DND-41 (cell line): ENCODE measurements at regions not wholly inside any gene's neighbourhood (a gene's known extent, or its start where the extent isn't known, plus 50 kb on each side); places are given as distances from the start of the nearest gene placed in this dataset.

ENCODE experiments used
- ATAC-seq: fragments of 200-7000 bp; cut with Tn5 transposase; 3 replicates; pipeline ENCODE4 v1.9.1; 2021; ENCODE audit warnings: low read depth; ENCODE audit not compliant: insufficient read depth
- DNase-seq: peaks from one replicate; pipeline ENCODE4 v3.0.0-alpha.2; 2020
- H2AFZ ChIP-seq: 2 replicates; pipeline ENCODE4 v1.6.0; 2012; ENCODE audit warnings: low read depth, low read length
- H3K27ac ChIP-seq: 2 replicates; pipeline ENCODE4 v1.5.1; 2012; ENCODE audit warnings: low read length, inconsistent platforms
- H3K27me3 ChIP-seq: fragments of 200-600 bp; sonication (generic); 2 replicates; pipeline ENCODE4 v1.6.0; 2012; ENCODE audit warnings: low read length, mild to moderate bottlenecking, inconsistent platforms; ENCODE audit not compliant: insufficient read depth, poor library complexity
- H3K36me3 ChIP-seq: 2 replicates; pipeline ENCODE4 v1.5.1; 2012; ENCODE audit warnings: low read length, inconsistent platforms; ENCODE audit not compliant: insufficient read depth
- H3K4me1 ChIP-seq: 2 replicates; pipeline ENCODE4 v1.5.1; 2012; ENCODE audit warnings: mild to moderate bottlenecking, low read length; ENCODE audit not compliant: insufficient read depth
- H3K4me2 ChIP-seq: 2 replicates; pipeline ENCODE4 v1.6.0; 2012; ENCODE audit warnings: mild to moderate bottlenecking, moderate library complexity, low read length, inconsistent platforms; ENCODE audit not compliant: insufficient read depth
- H3K4me3 ChIP-seq, 2 experiments: fragments of 200-600 bp in 1 of 2; shearing (Covaris generic) in 1 of 2; 2 replicates each; pipeline ENCODE4 v1.5.1; 2012 to 2016; ENCODE audit warnings: inconsistent platforms in 2 of 2, low read length in 2 of 2, mild to moderate bottlenecking in 2 of 2, low read depth in 1 of 2, moderate library complexity in 1 of 2
- H3K79me2 ChIP-seq: 2 replicates; pipeline ENCODE4 v1.6.0; 2012; ENCODE audit warnings: low read length, inconsistent platforms; ENCODE audit not compliant: insufficient read depth
- H3K9ac ChIP-seq: 2 replicates; pipeline ENCODE4 v1.6.0; 2012; ENCODE audit warnings: low read depth, mild to moderate bottlenecking, inconsistent platforms, low read length, moderate library complexity
- H3K9me3 ChIP-seq: 2 replicates; pipeline ENCODE4 v1.5.1; 2012; ENCODE audit warnings: low read length, moderate library complexity, mild to moderate bottlenecking, inconsistent platforms; ENCODE audit not compliant: insufficient read depth, severe bottlenecking
- H4K20me1 ChIP-seq: 2 replicates; pipeline ENCODE4 v1.6.0; 2012; ENCODE audit warnings: low read length; ENCODE audit not compliant: insufficient read depth
- CTCF ChIP-seq: IDR thresholded peaks from 2 replicates; pipeline ENCODE4 v1.5.1; 2012; ENCODE audit warnings: borderline replicate concordance, low read length, moderate library complexity, mild to moderate bottlenecking; ENCODE audit not compliant: poor library complexity, severe bottlenecking; ENCODE audit errors: extremely low read depth
- EZH2 ChIP-seq: IDR thresholded peaks from 3 replicates; pipeline ENCODE4 v1.6.1; 2012; ENCODE audit warnings: borderline replicate concordance, low read depth, mild to moderate bottlenecking, moderate library complexity, low read length, inconsistent platforms; ENCODE audit not compliant: severe bottlenecking

- Histone ChIP-seq H3K9me3 (no peaks in the 10 kb centered on the region), H3K4me3 (no peak overlapping the region), H2AFZ (no peak overlapping the region), H3K4me2 (no peak overlapping the region), H4K20me1 (no peaks in the 10 kb centered on the region), H3K9ac (no peak overlapping the region), H3K4me1 (no peaks in the 10 kb centered on the region), H3K27ac (no peak overlapping the region), H3K79me2 (no peaks in the 10 kb centered on the region), H3K36me3 (no peaks in the 10 kb centered on the region), H3K27me3 (no peaks in the 10 kb centered on the region)
- ATAC-seq (no peak), DNase-seq (no peak)
- TF ChIP-seq CTCF (no peak), EZH2 (no peak)
Observed at GRCh38 chr4:62814510-62815047, 1594.7 kb downstream of the TECRL start.

- H3K36me3 ChIP-seq, result no peaks in the 10 kb centered on the region
Observed at GRCh38 chr4:62806816-62807215, 1602.4 kb downstream of the TECRL start.

GRCh38 chr4:62804075-62804474, 1603.9 kb downstream of the ADGRL3 start:
- Histone ChIP-seq H3K4me2 (no peak overlapping the region), H3K4me1 (no peaks in the 10 kb centered on the region), H3K9me3 (no peaks in the 10 kb centered on the region), H3K36me3 (no peaks in the 10 kb centered on the region), H3K27ac (no peak overlapping the region), H3K9ac (no peak overlapping the region), H4K20me1 (no peaks in the 10 kb centered on the region), H2AFZ (no peak overlapping the region), H3K4me3 (no peak overlapping the region), H3K27me3 (no peaks in the 10 kb centered on the region), H3K79me2 (no peaks in the 10 kb centered on the region)
- ATAC-seq, result no peak
- TF ChIP-seq EZH2, result no peak
- TF ChIP-seq CTCF, result no peak
- no peak for DNase-seq

More at GRCh38 chr4:62806816-62807215, 1602.4 kb downstream of the TECRL start:
- Histone ChIP-seq H2AFZ (no peak overlapping the region), H3K4me1 (no peaks in the 10 kb centered on the region), H3K4me2 (no peak overlapping the region), H3K9ac (no peak overlapping the region), H4K20me1 (no peaks in the 10 kb centered on the region), H3K27ac (no peak overlapping the region), H3K4me3 (no peak overlapping the region), H3K9me3 (no peaks in the 10 kb centered on the region), H3K27me3 (no peaks in the 10 kb centered on the region), H3K79me2 (no peaks in the 10 kb centered on the region)
- DNase-seq, result no peak
- ATAC-seq, result no peak
- TF ChIP-seq CTCF (no peak), EZH2 (no peak)

- no peak for ATAC-seq
- H3K79me2 ChIP-seq, result no peaks in the 10 kb centered on the region
- H4K20me1 ChIP-seq, result no peaks in the 10 kb centered on the region
- H3K4me3 ChIP-seq, result no peak overlapping the region
- no peak for TF ChIP-seq EZH2
- TF ChIP-seq CTCF, result no peak
- no peaks in the 10 kb centered on the region for H3K9me3 ChIP-seq
- H2AFZ ChIP-seq, result no peak overlapping the region
- no peaks in the 10 kb centered on the region for H3K4me1 ChIP-seq
- H3K36me3 ChIP-seq, result no peaks in the 10 kb centered on the region
- no peak for DNase-seq
- no peaks in the 10 kb centered on the region for H3K27me3 ChIP-seq
- no peak overlapping the region for H3K9ac ChIP-seq
- no peak overlapping the region for H3K27ac ChIP-seq
- H3K4me2 ChIP-seq, result no peak overlapping the region
Observed at GRCh38 chr4:62797221-62797620, 1597.1 kb downstream of the ADGRL3 start.
